GM19372 (cell line): ENCODE measurements at regions not wholly inside any gene's neighbourhood (a gene's known extent, or its start where the extent isn't known, plus 50 kb on each side); places are given as distances from the start of the nearest gene placed in this dataset.
"Not testable (repeated sequence)": the region's sequence is repeated elsewhere in the genome, so short reads cannot be mapped to it uniquely, and the experiment has no call there.

Experiments
- ATAC-seq: cut with Tn5 transposase; IDR thresholded peaks from one replicate; pipeline ENCODE4 v1.9.1; 2021; ENCODE audit warnings: mild to moderate bottlenecking, low read depth, moderate library complexity; ENCODE audit not compliant: unreplicated experiment

DNA sequence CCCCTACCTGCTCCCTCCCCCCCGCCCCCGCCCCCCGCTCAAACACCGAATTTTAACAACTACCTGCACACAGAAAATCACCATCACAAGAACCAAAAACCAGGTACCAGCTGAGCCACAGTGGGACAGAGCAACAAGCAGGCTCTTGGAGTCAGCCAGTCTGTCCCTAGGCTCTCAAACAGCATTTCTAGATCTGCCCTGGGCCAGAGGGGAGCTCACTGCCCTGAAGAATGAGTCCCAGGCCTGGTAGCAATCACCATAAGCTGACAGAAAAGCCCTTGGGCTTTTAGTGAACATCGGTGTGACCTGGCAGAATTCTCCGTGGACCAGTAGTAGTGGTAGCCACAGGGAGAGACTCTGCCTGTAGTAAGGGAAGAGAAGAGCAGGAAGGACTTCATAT, 58.3 kb downstream of the C11orf87 start:
- ATAC-seq: no peak

DNA sequence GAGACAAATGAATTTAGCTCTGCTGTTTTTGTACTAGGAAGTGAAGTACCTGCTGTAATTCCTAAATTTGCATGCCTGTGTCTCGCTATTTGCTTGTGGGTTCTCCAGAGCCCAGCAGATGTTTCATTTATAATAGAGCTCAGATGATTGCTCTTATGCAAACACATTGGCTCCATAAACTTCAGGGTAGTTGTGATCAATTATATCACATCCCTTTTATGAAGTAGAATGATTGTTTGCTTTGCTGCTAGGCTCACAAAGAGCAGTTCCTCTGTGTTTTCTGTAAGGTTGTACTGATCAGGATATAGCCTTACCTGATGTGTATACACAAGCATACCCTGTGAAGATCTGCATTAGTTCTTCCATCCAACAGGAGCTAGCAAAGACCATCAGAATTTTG, 64.1 kb downstream of the C11orf87 start:
- no peak for ATAC-seq

DNA sequence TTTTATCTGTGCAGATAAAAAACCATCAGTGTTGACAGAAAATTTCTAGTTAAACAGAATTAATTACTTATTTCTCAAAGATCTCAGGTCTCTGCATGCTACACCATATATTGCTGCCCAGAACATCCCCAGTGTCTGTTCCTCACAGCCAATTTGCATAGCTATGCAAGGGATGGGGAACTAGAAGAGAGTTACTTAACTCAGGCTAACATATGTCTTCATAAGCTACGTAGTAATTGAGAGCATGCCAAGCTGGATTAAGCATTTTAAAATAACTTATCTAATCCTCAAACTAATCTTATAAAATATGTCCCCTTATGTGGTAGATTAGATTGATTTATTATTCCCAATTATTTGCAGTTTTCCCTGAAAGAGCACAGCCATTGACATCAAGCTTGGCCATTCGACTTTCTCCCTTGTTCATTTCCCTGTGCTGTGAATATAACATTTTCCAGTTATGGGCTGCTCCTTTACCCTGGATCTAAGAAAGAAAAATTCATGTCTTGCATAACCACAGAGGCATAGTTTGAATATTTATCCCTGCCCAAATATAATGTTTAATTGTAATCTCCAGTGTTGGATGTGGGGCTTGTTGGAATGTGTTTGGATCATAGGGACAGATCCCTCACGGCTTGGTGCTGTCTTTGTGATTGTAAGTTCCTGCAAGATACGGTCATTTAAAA, 69.1 kb downstream of the C11orf87 start:
- ATAC-seq: no peak

DNA sequence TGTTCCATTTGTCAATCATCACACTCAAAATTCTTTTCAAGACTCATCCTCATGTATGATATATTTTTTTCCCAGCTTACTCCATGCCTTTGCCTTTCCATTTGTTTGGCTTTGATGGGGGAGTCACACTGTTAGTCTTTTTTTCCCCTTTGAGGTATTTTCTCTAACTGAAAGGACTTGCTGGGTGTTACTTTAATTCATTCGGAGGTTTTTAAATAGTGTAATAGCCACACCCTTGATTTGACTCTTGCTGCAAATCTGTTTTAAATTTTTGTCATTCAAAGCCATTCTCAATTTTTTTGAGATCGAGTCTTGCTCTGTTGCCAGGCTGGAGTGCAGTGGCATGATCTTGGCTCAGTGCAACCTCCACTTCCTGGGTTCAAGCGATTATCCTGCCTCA, 84.1 kb downstream of the C11orf87 start:
- ATAC-seq: no peak

DNA sequence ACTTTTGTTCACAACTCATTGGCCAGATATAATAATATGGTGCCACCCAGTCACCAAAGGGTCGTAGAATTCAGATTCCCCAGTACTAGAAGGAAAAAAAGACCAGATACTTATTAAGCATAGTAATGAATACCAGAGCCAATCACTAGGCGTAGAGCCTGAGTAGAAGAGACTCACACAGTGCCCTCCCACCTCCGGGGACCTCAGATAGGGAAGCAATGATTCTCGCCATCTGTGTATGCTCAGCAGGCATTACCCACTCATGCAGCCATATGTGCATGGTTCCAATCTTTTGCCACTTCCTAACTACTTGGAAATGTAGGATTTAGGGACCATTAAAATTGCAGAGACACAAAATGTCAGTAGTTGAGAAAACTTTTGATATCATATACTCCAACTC, 85.3 kb downstream of the C11orf87 start:
- no peak for ATAC-seq

DNA sequence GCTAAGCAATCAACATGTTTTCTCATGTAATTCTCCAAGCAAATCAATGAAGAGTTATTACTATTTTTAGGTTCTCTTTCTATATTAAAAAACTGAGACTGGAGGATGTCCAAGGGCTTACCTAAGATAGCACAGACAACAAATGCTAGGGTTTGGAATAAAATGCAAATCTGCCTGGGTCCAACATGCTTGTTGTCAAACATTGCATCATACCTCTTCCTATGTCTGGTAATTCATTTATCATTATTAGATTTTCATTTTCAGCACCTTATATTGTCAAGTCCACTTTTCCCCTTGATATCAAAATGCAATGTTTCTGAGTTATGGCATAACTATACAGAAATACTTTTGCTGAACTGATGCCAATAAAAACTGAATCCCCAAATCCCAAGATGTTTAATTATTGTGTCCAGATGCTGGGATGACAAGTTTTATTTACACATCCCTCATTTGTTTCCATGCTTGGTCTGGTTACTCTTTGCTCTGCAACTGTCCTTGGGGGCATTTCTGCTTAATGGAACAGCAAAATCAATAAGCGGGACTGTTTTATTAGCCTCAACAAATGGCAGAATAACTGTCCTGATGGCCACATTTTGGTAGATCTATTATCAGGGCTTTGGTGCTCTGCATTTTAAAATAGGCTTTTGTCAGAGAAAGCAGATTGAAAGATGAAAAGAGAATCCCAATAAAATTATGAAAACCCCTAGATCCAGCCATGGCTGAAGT, 86.0 kb downstream of the C11orf87 start:
- no peak for ATAC-seq

DNA sequence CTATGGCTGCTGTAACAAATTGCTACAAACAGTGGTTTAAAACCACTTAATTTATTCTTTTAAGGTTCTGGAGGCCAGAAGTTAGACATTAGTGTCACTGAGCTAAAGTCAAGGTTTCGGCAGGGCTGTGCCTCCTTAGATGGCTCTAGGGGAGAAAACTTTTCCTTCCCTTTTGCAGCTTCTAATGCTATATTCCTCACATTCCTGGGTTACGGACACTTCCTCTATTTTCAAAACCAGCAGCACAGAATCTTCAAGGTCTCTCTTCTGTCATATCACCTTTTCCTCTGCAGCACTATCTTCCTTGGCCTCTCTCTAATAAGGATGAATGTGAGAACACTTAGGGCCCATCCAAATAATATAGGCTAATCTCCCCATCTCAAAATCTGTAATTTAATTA, 87.0 kb downstream of the C11orf87 start:
- no peak for ATAC-seq

DNA sequence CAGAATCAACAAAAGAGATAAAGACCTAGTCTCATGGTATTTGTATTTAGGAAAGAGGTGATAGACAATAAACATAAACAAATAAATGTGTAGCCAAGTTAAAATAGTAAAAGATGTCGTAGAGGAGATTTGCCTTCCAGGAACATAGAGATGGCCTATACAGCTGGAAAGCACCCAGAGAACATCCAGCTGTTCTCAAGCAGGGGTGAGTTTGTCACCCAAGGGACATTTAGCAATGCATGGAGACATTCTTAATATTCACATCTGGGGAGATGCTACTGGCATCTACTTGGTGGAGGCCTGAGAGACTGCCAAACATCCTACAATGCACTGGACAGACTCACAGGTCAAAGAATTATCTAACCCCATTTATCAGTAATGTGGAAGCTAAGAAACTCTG, 88.3 kb downstream of the C11orf87 start:
- ATAC-seq: no peak

DNA sequence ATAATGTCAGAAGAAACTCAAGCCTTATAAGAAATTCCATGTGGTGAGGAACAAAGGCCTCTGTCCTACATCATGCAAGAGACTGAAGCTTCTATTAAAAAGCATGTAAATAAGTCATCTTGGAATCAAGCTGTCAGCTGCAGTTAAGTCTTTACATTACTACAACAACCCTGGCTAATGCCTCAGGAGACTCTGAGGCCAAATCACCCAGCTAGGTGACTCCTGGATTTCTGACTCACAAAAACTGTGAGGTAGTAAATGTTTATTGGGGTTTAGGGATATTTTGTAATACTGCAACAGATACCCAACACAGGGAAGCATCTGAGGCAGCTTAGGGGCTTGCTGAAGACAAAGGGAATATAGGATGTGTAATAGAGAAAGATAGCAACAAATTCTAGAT, 89.6 kb downstream of the C11orf87 start:
- ATAC-seq: no peak

DNA sequence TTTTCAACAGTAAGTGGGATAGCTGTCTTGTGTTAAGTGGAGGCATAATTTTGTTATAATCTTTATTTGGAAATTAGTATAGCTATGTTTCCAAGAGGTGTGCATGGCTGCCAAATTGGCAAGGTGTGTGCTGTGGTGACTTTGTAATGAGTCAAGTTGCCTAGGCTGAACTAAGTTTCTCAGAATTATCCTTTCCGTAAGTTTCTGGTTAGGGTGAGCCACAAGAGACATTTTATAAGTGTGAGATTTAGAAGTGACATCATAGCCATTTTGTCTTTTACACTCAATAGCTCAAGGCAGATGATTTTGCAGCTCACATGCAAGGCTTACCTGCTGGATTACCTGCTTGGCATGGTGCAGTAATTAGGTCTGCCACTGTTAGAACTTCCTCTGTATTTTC, 90.3 kb downstream of the C11orf87 start:
- no peak for ATAC-seq

DNA sequence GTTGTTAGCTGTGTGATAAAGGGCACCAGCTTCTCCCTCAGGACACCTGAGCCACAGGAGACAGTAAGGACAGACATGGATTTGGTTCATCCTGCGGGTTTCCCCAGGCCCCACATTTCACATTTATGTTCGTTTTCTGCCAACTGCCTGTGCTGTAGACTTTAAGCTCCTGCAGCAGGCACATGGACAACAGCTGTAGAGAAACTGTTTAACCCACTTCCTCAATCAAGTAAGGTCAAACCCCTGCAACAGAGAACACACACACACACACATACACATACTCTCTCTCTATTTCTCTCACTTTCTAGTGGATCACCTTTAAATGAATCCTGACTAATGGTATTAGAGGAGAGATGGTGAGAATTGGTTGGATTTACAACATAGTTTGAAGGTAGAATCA, 90.7 kb downstream of the C11orf87 start:
- no peak for ATAC-seq

DNA sequence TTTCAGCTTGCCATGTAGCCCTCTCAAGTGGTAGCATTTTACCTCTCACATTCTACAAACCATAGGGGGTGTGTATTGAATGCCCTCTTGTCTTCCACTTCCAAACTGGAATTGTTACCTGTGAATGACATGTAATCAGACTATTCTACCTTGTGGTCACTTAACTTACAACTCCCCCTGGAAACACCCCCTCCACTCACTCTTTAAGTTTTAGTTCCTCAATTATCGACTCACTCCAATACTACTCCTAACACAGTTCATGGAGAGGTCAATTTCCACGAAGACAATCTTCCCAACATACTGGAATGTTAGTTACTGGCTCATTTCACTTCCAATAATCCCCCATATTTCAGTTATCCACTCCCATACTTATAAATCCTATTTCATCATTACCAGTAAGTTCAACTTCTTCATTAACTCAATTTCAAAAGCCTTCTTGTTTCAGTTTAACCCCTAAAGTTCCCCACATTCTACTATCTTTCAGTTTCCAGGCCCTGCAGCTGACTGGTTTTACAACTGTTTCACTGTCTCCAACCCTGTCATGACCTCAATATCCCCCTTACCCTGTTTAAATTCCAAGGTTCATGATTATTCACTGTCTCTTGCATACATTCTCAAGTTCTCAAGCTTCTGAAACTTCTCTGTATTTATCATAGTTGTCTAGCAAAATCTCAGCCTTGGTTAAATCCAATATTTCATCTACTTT, 92.5 kb downstream of the C11orf87 start:
- no peak for ATAC-seq

DNA sequence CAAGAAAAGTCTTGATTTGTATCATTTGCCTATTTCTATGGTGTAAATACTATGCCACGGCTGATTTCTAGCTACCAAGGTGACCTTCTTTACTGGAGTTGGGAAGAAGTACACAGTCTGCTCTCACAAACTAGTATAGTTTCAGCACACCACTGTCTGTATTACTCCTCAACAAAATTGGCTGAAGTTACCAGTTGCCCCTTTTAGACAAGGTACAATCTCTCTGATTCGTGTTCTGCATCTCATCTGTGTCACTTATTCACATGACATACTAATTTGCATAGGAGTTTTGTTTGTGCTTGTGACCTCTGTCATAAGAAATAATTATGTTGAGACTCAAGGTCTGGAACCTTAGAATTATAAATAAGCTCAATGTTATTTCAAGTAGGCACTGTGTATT, 97.3 kb downstream of the C11orf87 start:
- no peak for ATAC-seq

DNA sequence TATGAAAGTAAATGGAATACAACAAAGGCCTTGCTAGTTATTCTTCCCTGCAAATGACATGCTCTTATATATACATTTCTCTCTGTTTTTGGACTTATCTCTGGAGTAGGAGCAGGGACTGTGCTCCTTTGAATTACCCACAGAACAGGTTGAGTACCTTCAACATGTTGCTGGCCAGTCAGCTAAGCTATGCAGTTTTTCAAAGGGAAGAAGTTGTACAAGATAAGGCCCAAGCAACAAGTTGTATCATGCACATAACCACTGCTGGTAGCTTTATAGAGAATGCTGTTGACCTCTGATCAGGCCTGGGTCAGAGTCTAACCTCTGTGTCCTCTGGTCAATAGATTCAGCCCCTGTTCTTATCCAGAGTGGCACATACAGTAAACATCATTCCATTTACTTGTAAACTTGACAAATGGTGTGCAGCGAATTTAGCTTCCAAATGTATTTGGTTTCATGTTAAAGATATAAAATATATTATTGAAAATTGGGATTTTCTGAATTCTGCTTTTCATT, 99.6 kb downstream of the C11orf87 start:
- no peak for ATAC-seq

DNA sequence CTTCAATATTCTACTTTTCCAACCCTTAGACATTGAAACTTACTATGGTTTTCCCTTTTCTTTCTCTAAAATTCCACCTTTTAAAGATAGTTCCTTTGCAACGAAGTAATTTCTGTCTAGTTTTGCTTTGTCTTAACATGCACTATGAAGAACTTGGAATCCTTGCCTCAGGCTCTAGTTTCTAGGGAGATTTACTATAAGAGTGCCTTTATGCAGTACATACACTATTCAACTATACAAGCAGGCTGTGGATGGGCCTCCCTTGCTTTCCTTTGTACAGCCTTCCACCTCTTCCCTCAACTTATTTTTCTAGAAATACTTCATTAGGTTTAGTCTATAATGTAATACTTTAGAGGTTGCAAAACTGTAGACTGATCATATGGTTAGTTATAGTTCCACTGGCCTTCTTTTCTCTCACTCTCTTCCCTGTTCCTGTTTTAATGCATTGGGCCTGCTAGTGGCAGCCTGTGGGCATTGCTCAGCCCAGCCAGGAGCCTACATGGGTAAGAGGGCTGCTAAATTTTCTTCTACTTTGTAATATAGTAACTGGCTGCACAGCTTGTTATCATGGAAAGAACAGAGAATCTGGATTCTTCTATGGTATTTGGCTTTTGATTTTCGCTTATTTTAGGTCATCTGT, 100.2 kb downstream of the C11orf87 start:
- ATAC-seq: no peak

DNA sequence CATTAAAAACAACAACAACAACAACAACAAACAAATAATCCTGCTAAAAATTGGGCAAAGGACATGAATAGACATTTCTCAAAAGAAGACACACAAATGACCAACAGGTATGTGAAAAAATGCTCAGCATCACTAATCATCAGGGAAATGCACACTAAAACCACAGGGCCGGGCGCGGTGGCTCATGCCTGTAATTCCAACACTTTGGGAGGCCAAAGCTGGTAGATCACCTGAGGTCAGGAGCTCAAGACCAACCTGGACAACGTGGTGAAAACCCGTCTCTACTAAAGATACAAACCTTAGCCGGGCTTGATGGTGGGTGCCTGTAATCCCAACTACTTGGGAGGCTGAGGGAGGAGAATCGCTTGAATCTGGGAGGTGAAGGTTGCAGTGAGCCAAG, 103.6 kb downstream of the C11orf87 start:
- not testable (repeated sequence) for ATAC-seq

DNA sequence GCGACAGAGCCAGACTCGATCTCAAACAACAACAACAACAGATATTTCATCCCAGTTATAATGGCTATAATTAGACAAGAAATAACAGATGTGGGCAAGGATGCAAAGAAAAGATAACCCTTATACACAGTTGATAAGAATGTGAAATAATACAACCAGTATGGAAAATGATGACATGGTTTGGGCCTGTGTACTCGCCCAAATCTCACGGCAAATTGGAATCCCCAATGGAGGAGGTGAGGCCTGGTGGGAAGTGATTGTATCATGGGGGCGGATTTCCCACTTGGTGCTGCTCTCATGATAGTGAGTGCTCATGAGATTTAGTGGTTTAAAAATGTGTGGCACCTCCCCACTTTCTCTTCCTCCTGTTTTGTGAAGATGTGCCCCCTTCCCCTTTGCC, 104.1 kb downstream of the C11orf87 start:
- ATAC-seq: no peak

DNA sequence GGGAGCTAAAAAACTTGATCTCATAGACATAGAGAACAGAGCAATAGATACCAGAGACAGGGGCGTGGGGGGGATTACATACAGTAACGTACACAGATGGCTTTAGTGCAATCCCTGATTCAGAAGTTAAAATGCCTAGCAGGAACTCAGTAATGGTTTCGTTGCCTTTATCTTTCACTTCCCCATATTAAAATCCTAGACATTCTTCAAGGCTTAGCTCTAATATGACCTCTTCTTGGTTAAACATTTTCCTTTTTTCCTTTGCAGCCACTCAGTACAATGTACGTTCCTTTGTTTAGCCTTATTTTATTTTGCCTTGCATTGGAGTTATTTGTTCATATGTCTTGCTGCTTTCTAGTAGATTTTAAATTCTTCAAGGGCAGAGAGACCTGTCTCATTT, 104.9 kb downstream of the C11orf87 start:
- ATAC-seq: no peak

DNA sequence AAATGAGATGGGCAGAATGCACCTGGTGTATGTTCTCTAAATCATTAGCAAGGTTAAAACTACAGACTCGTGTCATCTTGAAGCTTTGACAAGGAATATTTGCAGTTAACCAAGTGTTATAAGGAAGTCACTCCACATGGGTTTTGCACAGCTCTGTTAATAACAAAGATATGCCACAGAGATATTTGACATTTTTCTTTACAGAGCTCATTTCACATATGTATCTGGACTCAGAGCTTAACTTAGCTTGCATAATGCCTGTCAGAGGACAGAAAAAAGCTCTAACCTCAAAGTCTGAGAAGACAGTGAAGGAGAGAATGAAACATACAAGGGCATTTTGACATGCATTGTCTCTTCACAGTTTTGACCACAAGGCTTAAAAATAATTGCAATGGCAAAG, 105.5 kb downstream of the C11orf87 start:
- ATAC-seq: no peak

DNA sequence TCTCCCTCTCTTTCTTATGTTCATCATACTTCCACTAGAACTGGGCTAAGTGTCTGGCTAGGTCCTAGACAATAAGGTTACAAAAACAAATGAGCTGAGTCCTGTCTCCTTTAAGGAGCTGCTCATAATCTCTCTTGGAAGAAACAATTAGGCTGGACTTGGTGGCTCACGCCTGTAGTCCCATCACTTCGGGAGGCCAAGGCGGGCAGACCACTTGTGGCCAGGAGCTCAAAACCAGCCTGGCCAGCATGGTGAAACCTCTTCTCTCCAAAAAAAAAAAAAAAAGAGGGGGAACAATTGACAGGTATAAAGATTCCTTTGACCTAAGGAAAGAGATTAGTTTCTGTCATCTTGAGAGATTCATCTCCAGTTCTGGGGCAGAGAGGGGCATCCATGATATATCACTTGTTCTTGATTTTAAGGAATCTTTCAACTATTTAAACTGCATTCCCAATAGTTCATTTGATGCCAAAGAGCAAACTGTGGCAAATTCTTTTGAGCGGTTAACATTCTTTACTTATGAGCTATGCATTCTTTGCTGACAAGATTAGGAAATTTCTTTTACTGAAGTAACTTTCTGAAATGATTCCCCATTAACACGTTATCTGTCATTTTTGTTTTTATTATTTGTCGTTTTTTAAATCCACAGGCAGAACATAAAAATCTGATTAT, 125.5 kb downstream of the C11orf87 start:
- ATAC-seq: no peak

DNA sequence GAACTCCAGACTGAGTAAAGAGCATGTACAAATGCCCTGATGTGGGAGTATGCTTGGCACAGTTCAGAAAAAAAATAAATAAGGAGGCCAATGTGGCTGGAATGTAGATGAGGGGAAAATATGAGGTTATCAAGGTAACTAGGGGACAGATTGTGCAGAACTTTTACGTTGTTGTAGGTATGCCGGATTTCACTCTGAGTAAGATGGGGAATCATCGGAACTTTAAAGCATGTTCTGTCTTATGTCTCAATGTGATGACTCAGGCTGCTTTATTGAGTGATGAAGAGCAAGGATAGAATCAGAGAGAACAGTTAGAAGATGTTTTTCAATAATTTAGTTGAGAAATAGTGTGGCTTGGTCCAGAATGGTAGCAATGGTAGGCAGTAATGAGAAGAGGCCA, 130.4 kb downstream of the C11orf87 start:
- ATAC-seq: no peak
